ENCODE measurements at regions not wholly inside any gene's neighbourhood (a gene's known extent, or its start where the extent isn't known, plus 50 kb on each side); places are given as distances from the start of the nearest gene placed in this dataset.
"Not testable (repeated sequence)": the region's sequence is repeated elsewhere in the genome, so short reads cannot be mapped to it uniquely, and the experiment has no call there.

DNA sequence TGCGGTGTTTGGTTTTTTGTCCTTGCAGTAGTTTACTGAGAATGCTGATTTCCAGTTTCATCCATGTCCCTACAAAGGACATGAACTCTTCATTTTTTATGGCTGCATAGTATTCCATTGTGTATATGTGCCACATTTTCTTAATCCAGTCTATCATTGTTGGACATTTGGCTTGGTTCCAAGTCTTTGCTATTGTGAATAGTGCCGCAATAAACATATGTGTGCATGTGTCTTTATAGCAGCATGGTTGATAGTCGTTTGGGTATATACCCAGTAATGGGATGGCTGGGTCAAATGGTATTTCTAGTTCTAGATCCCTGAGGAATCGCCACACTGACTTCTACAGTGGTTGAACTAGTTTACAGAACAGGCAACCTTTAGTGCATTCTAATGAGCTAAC is 178.5 kb upstream of the GRIN3A start:
- TF ChIP-seq, protein P1, sequence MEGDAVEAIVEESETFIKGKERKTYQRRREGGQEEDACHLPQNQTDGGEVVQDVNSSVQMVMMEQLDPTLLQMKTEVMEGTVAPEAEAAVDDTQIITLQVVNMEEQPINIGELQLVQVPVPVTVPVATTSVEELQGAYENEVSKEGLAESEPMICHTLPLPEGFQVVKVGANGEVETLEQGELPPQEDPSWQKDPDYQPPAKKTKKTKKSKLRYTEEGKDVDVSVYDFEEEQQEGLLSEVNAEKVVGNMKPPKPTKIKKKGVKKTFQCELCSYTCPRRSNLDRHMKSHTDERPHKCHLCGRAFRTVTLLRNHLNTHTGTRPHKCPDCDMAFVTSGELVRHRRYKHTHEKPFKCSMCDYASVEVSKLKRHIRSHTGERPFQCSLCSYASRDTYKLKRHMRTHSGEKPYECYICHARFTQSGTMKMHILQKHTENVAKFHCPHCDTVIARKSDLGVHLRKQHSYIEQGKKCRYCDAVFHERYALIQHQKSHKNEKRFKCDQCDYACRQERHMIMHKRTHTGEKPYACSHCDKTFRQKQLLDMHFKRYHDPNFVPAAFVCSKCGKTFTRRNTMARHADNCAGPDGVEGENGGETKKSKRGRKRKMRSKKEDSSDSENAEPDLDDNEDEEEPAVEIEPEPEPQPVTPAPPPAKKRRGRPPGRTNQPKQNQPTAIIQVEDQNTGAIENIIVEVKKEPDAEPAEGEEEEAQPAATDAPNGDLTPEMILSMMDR (IDR thresholded peaks at IDR 0.05; ENCODE audit: insufficient read depth, low read length, poor library complexity, severe bottlenecking) = not testable (repeated sequence)
- TF ChIP-seq EZH2phosphoT487 (conservative IDR thresholded peaks at IDR 0.05; ENCODE audit: low read length) = not testable (repeated sequence)
